Endodermal cell (in vitro differentiated cells): ENCODE measurements at regions not wholly inside any gene's neighbourhood (a gene's known extent, or its start where the extent isn't known, plus 50 kb on each side); places are given as distances from the start of the nearest gene placed in this dataset.

Experiments used
- DNase-seq: peaks from one replicate; pipeline ENCODE4 v3.0.0-alpha.2; 2017
- H3K27ac ChIP-seq: 2 replicates; pipeline ENCODE4 v1.5.1; 2013; ENCODE audit warnings: mild to moderate bottlenecking, low read depth, low read length, moderate library complexity
- H3K27me3 ChIP-seq: 2 replicates; pipeline ENCODE4 v1.6.1; 2013; ENCODE audit warnings: mild to moderate bottlenecking, low read length, moderate library complexity; ENCODE audit not compliant: insufficient read depth, control insufficient read depth, poor library complexity, severe bottlenecking
- H3K36me3 ChIP-seq: 2 replicates; pipeline ENCODE4 v1.7.0; 2013; ENCODE audit warnings: mild to moderate bottlenecking, low read length, moderate library complexity; ENCODE audit not compliant: control insufficient read depth, insufficient read depth
- H3K4me1 ChIP-seq: one replicate; pipeline ENCODE4 v1.7.0; 2013; ENCODE audit warnings: low read length; ENCODE audit not compliant: control insufficient read depth, insufficient read depth
- H3K4me3 ChIP-seq: 2 replicates; pipeline ENCODE4 v1.5.1; 2013; ENCODE audit warnings: mild to moderate bottlenecking, low read length, moderate library complexity
- H3K9ac ChIP-seq: 2 replicates; pipeline ENCODE4 v1.6.1; 2013; ENCODE audit warnings: mild to moderate bottlenecking, low read length, moderate library complexity; ENCODE audit not compliant: poor library complexity, severe bottlenecking; ENCODE audit errors: extremely low read depth
- H3K9me3 ChIP-seq: 2 replicates; pipeline ENCODE4 v1.6.1; 2013; ENCODE audit warnings: mild to moderate bottlenecking, low read length, moderate library complexity; ENCODE audit not compliant: control insufficient read depth
- H3K27ac Mint-ChIP-seq: 2 replicates; pipeline ENCODE4 v1.8.0; 2020; ENCODE audit warnings: mixed read lengths
- H3K27me3 Mint-ChIP-seq: 2 replicates; pipeline ENCODE4 v1.8.0; 2021; ENCODE audit warnings: mild to moderate bottlenecking, mixed read lengths; ENCODE audit not compliant: insufficient read depth
- H3K36me3 Mint-ChIP-seq: 2 replicates; pipeline ENCODE4 v1.8.0; 2020; ENCODE audit warnings: low read depth, mixed read lengths
- H3K4me1 Mint-ChIP-seq: 2 replicates; pipeline ENCODE4 v1.8.0; 2020; ENCODE audit warnings: mixed read lengths
- H3K4me3 Mint-ChIP-seq: 2 replicates; pipeline ENCODE4 v1.8.0; 2020; ENCODE audit warnings: mild to moderate bottlenecking, moderate library complexity, mixed read lengths
- H3K9me3 Mint-ChIP-seq: 2 replicates; pipeline ENCODE4 v1.8.0; 2020; ENCODE audit warnings: mild to moderate bottlenecking, mixed read lengths
- WGBS, 2 experiments: methylation state at CpG; one replicate each; pipeline versions ENCODE4 v1.1.5 to v1.1.7; 2013; ENCODE audit warnings: missing lambda C conversion rate in 2 of 2, mixed read lengths in 1 of 2; ENCODE audit not compliant: insufficient coverage in 1 of 2, insufficient read length in 1 of 2; 5-methylcytosine and 5-hydroxymethylcytosine counted together
- TF ChIP-seq, protein P1 (sequence below): fragments of 200-600 bp; sonication (generic); conservative IDR thresholded peaks from 2 replicates; pipeline ENCODE4 v1.5.0; 2021; ENCODE audit warnings: antibody characterized with exemption, mild to moderate bottlenecking

DNA sequence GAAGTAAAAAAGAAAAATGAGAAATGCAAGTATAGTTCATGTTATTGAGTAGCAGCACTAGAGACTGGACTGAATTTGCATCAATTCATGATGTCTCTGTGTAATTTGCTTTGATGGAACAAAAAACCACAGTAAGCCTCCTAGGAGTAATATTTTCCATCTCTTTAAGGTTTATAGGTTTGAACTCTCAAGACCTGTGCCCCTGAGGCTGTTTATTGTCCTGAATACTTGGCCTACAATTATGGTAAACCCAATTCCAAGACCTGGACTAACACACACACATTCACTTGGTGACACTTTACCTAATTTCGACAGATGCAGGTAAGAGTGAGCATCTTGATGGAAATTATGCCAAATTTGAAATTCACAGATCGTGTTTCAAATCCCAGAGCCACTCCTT is 71.8 kb upstream of the ZNF521 start:
- H3K36me3 Mint-ChIP-seq = no peaks in the 10 kb centered on the region
- H3K9me3 Mint-ChIP-seq = peaks cover 12% of the 10 kb centered on the region
- no peak overlapping the region for H3K27ac Mint-ChIP-seq
- no peak for DNase-seq
- TF ChIP-seq, protein P1, sequence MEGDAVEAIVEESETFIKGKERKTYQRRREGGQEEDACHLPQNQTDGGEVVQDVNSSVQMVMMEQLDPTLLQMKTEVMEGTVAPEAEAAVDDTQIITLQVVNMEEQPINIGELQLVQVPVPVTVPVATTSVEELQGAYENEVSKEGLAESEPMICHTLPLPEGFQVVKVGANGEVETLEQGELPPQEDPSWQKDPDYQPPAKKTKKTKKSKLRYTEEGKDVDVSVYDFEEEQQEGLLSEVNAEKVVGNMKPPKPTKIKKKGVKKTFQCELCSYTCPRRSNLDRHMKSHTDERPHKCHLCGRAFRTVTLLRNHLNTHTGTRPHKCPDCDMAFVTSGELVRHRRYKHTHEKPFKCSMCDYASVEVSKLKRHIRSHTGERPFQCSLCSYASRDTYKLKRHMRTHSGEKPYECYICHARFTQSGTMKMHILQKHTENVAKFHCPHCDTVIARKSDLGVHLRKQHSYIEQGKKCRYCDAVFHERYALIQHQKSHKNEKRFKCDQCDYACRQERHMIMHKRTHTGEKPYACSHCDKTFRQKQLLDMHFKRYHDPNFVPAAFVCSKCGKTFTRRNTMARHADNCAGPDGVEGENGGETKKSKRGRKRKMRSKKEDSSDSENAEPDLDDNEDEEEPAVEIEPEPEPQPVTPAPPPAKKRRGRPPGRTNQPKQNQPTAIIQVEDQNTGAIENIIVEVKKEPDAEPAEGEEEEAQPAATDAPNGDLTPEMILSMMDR = no peak
- H3K4me3 Mint-ChIP-seq = no peak overlapping the region
- peaks cover 2% of the 10 kb centered on the region for H3K27me3 Mint-ChIP-seq
- peaks cover 10% of the 10 kb centered on the region for H3K9me3 ChIP-seq
- no peaks in the 10 kb centered on the region for H3K36me3 ChIP-seq
- no peaks in the 10 kb centered on the region for H3K4me1 ChIP-seq
- H3K27me3 ChIP-seq = no peaks in the 10 kb centered on the region
- no peak overlapping the region for H3K9ac ChIP-seq
- no peak overlapping the region for H3K4me3 ChIP-seq
- 67% methylated on average over 2 of the region's 2 CpGs; no CpG with 5 or more reads in 1 of the 2 experiments for WGBS, 2 experiments
- no peak overlapping the region for H3K27ac ChIP-seq
- peaks cover 23% of the 10 kb centered on the region for H3K4me1 Mint-ChIP-seq

DNA sequence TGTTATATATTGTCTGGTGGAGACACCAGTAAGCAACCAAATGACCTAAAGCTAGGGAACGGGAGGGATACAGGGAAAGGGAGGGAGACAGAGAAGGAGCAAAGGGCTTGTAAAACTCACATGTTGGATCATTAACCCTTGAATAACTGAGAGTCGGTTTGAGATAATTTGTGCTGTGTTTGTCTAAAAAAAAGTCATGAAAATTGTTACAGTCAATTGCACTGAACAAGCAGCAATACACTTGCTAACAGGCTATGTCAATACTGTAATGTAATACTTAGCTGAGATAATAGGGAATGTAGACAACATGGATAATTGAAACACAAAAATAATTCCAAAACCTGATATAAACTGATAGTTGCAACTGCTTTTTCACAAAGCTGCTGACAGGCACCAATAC is 71.3 kb upstream of the ZNF521 start:
- TF ChIP-seq, protein P1 = no peak
- Mint-ChIP-seq H3K27ac (no peak overlapping the region), H3K27me3 (peaks cover 2% of the 10 kb centered on the region), H3K9me3 (peaks cover 12% of the 10 kb centered on the region), H3K4me3 (no peak overlapping the region), H3K4me1 (peaks cover 23% of the 10 kb centered on the region), H3K36me3 (no peaks in the 10 kb centered on the region)
- Histone ChIP-seq H3K27ac (no peak overlapping the region), H3K4me1 (no peaks in the 10 kb centered on the region), H3K4me3 (no peak overlapping the region), H3K9ac (no peak overlapping the region), H3K36me3 (no peaks in the 10 kb centered on the region), H3K9me3 (peaks cover 10% of the 10 kb centered on the region), H3K27me3 (no peaks in the 10 kb centered on the region)
- no peak for DNase-seq
- 80 to 84% methylated on average over 2 of the region's 2 CpGs for WGBS, 2 experiments

DNA sequence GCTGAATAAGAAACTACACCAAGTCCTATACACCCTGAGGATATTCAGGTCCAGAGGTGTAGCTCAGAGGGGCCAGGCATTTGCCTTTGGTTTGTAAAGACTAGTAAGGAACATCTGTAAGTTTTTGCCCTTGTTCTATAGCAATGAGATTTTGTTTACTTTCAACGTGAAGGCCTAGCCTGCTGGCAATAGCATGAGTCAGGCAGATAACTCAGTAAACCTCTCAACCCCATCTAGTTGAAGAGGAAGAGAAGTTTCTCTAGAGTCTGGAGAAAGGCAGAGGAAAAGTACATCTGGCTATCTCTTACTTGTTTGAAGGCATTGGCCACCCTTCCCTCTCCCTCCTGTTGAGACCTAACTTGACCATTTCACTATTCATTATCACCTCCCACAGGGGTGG is 70.3 kb upstream of the ZNF521 start:
- no peaks in the 10 kb centered on the region for H3K36me3 Mint-ChIP-seq
- no peak overlapping the region for H3K9ac ChIP-seq
- no peak for DNase-seq
- no peaks in the 10 kb centered on the region for H3K36me3 ChIP-seq
- no peak overlapping the region for H3K27ac Mint-ChIP-seq
- H3K4me1 Mint-ChIP-seq = peaks cover 23% of the 10 kb centered on the region
- peaks cover 7% of the 10 kb centered on the region for H3K9me3 Mint-ChIP-seq
- WGBS, 2 experiments = 58% methylated on average over 1 of the region's 1 CpG; no CpG with 5 or more reads in 1 of the 2 experiments
- no peaks in the 10 kb centered on the region for H3K27me3 ChIP-seq
- peaks cover 6% of the 10 kb centered on the region for H3K9me3 ChIP-seq
- H3K27ac ChIP-seq = no peak overlapping the region
- peaks cover under 1% of the 10 kb centered on the region for H3K27me3 Mint-ChIP-seq
- no peak overlapping the region for H3K4me3 ChIP-seq
- TF ChIP-seq, protein P1 = no peak
- H3K4me3 Mint-ChIP-seq = no peak overlapping the region
- H3K4me1 ChIP-seq = no peaks in the 10 kb centered on the region
